ENCODE measurements at regions not wholly inside any gene's neighbourhood (a gene's known extent, or its start where the extent isn't known, plus 50 kb on each side); places are given as distances from the start of the nearest gene placed in this dataset.

GRCh38 chr16:7124701-7125100, 207.9 kb upstream of the RBFOX1 start:
- FAIRE-seq (no peak), DNase-seq (ENCODE audit: insufficient read length) (no peak)
- TF ChIP-seq TAF1 (IDR thresholded peaks at IDR 0.05; ENCODE audit: borderline replicate concordance, low read depth, low read length) (no peak), POLR2AphosphoS5 (IDR thresholded peaks at IDR 0.05; ENCODE audit: low read depth, low read length) (no peak), POLR2A (IDR thresholded peaks at IDR 0.05; ENCODE audit: low read depth, low read length) (no peak)

- FAIRE-seq (no peak), DNase-seq (ENCODE audit: insufficient read length) (no peak)
- TF ChIP-seq POLR2A (IDR thresholded peaks at IDR 0.05; ENCODE audit: low read depth, low read length) (no peak), POLR2AphosphoS5 (IDR thresholded peaks at IDR 0.05; ENCODE audit: low read depth, low read length) (no peak), TAF1 (IDR thresholded peaks at IDR 0.05; ENCODE audit: borderline replicate concordance, low read depth, low read length) (no peak)
Observed at GRCh38 chr16:7124242-7124641, 208.4 kb upstream of the RBFOX1 start.

DNA sequence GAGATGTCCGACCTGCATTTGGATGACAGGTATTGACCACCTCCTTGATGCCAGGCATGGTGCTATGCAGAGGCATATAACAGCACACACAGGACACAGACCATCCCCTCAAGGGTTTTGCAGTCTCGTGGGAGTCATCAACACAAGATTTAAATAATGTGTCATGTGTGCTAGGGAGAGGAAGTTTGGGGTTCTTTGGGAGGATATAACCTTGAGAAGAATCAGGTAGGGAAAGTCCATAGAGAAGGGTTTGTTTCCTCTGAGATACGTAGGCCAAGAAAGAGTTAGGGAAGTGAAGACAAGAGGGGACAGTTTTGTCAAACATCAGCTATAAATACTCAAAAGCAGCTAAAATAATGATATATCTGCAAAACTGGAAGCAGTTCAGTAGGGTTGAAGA, 215.9 kb upstream of the RBFOX1 start:
- FAIRE-seq (no peak), DNase-seq (ENCODE audit: insufficient read length) (no peak)
- no peak for TF ChIP-seq POLR2A (IDR thresholded peaks at IDR 0.05; ENCODE audit: low read depth, low read length)
- TF ChIP-seq POLR2AphosphoS5 (IDR thresholded peaks at IDR 0.05; ENCODE audit: low read depth, low read length), result no peak
- no peak for TF ChIP-seq TAF1 (IDR thresholded peaks at IDR 0.05; ENCODE audit: borderline replicate concordance, low read depth, low read length)

- TF ChIP-seq TAF1 (IDR thresholded peaks at IDR 0.05; ENCODE audit: borderline replicate concordance, low read depth, low read length), result no peak
- no peak for TF ChIP-seq POLR2A (IDR thresholded peaks at IDR 0.05; ENCODE audit: low read depth, low read length)
- no peak for DNase-seq (ENCODE audit: insufficient read length)
- no peak for FAIRE-seq
Observed at GRCh38 chr16:7115898-7116297, 216.7 kb upstream of the RBFOX1 start.

DNA sequence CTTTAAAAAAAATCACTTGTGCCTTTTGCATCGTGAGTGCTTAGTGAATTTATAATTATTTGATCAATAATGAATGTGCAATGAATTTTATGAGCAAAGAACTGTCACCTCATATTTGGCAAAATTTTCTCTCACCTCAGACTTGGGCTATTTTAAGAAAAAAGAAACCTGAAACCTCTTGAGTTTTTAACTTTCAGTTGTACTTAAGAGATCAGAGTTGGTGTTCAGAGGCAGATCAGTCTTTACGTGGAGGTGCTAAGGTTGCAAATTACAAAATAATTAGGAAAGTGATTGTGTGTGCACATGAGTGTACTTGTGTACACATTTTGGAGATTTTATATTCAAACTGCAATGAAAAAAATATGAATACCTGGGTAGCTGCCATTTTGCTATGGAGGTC, 218.7 kb upstream of the RBFOX1 start:
- TF ChIP-seq POLR2AphosphoS5 (IDR thresholded peaks at IDR 0.05; ENCODE audit: low read depth, low read length) (no peak), TAF1 (IDR thresholded peaks at IDR 0.05; ENCODE audit: borderline replicate concordance, low read depth, low read length) (no peak), POLR2A (IDR thresholded peaks at IDR 0.05; ENCODE audit: low read depth, low read length) (no peak)
- FAIRE-seq, result no peak

GRCh38 chr16:7113395-7113794, 219.2 kb upstream of the RBFOX1 start:
- no peak for FAIRE-seq
- no peak for TF ChIP-seq POLR2AphosphoS5 (IDR thresholded peaks at IDR 0.05; ENCODE audit: low read depth, low read length)
- no peak for TF ChIP-seq POLR2A (IDR thresholded peaks at IDR 0.05; ENCODE audit: low read depth, low read length)
- no peak for TF ChIP-seq TAF1 (IDR thresholded peaks at IDR 0.05; ENCODE audit: borderline replicate concordance, low read depth, low read length)
- no peak for DNase-seq (ENCODE audit: insufficient read length)

More for the DNA sequence above, 218.7 kb upstream of the RBFOX1 start:
- DNase-seq (ENCODE audit: insufficient read length), result no peak

GRCh38 chr16:7111265-7111664, 221.4 kb upstream of the RBFOX1 start:
- no peak for FAIRE-seq
- DNase-seq (ENCODE audit: insufficient read length), result no peak
- TF ChIP-seq POLR2A (IDR thresholded peaks at IDR 0.05; ENCODE audit: low read depth, low read length), result no peak
- TF ChIP-seq POLR2AphosphoS5 (IDR thresholded peaks at IDR 0.05; ENCODE audit: low read depth, low read length), result no peak
- no peak for TF ChIP-seq TAF1 (IDR thresholded peaks at IDR 0.05; ENCODE audit: borderline replicate concordance, low read depth, low read length)

DNA sequence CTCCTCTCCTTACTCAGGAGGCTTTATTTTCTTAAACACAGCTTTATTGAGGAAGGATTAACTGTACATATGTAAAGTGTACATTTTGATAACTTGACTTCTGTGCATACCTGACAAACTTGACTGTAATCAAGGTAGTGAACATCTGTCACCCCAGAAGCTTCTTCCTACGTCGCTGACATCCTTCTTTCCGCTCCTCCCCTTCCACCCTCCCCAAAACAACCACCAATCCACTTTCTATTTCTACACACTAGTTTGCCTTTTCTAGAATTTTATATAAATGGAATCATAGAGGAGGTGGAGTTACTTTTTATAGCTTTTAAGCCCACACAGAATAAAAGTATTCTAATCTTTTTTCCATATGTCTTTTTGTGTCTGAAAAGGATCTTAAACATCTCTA, 225.2 kb upstream of the RBFOX1 start:
- TF ChIP-seq POLR2A (IDR thresholded peaks at IDR 0.05; ENCODE audit: low read depth, low read length) (no peak), POLR2AphosphoS5 (IDR thresholded peaks at IDR 0.05; ENCODE audit: low read depth, low read length) (no peak), TAF1 (IDR thresholded peaks at IDR 0.05; ENCODE audit: borderline replicate concordance, low read depth, low read length) (no peak)
- FAIRE-seq (no peak), DNase-seq (ENCODE audit: insufficient read length) (no peak)

- DNase-seq (ENCODE audit: insufficient read length) (no peak), FAIRE-seq (no peak)
- TF ChIP-seq POLR2A (IDR thresholded peaks at IDR 0.05; ENCODE audit: low read depth, low read length) (no peak), TAF1 (IDR thresholded peaks at IDR 0.05; ENCODE audit: borderline replicate concordance, low read depth, low read length) (no peak), POLR2AphosphoS5 (IDR thresholded peaks at IDR 0.05; ENCODE audit: low read depth, low read length) (no peak)
Observed at GRCh38 chr16:7103056-7103455, 229.6 kb upstream of the RBFOX1 start.

- DNase-seq (ENCODE audit: insufficient read length) (no peak), FAIRE-seq (no peak)
- TF ChIP-seq TAF1 (IDR thresholded peaks at IDR 0.05; ENCODE audit: borderline replicate concordance, low read depth, low read length) (no peak), POLR2A (IDR thresholded peaks at IDR 0.05; ENCODE audit: low read depth, low read length) (no peak), POLR2AphosphoS5 (IDR thresholded peaks at IDR 0.05; ENCODE audit: low read depth, low read length) (no peak)
Observed at GRCh38 chr16:7101054-7101453, 231.6 kb upstream of the RBFOX1 start.

GRCh38 chr16:7097518-7097917, 235.1 kb upstream of the RBFOX1 start:
- TF ChIP-seq POLR2AphosphoS5 (IDR thresholded peaks at IDR 0.05; ENCODE audit: low read depth, low read length) (no peak), TAF1 (IDR thresholded peaks at IDR 0.05; ENCODE audit: borderline replicate concordance, low read depth, low read length) (no peak), POLR2A (IDR thresholded peaks at IDR 0.05; ENCODE audit: low read depth, low read length) (no peak)
- FAIRE-seq (no peak), DNase-seq (ENCODE audit: insufficient read length) (no peak)

DNA sequence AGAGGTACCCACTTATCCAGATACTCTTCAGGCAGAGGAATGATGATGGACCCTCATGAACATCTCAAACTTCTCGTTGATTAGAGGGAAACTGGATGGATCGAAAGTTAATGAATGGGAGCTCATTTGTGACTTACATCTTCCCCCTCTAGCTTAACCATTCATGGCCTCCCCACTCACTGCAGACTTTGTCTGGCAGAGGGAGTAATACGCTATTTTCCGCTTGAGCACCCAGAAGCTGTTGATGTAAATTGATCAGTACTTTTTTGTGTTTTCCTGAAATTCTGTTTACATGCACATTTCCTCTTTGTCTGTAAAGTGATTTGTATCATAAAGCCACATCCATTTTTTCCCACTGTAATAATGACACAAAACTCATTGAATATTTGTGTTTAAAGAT, 239.1 kb upstream of the RBFOX1 start:
- FAIRE-seq (no peak), DNase-seq (ENCODE audit: insufficient read length) (no peak)
- TF ChIP-seq POLR2AphosphoS5 (IDR thresholded peaks at IDR 0.05; ENCODE audit: low read depth, low read length) (no peak), POLR2A (IDR thresholded peaks at IDR 0.05; ENCODE audit: low read depth, low read length) (no peak), TAF1 (IDR thresholded peaks at IDR 0.05; ENCODE audit: borderline replicate concordance, low read depth, low read length) (no peak)

DNA sequence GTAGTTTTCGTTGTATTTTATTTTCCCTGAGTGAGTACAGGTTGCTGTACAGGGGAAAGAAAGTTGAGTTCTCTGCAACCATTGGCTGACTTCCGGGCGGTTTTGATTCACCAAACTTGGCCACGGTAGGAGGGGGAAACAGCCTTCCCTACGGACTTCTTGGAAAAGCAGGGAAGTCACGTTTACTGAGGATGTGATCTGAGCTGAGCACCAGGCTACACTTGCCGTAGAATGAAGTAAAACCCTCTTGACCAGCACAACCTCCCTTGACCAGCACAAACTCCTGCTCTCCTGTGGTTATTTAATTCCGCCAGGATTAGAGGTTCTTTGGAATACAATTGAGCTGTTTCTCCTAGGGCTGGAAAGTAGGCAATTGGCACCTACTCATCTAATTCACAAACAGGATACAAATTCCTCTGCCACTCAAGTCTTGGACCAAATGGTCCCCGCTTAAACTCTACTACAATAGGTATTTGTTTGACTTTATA, 242.0 kb upstream of the RBFOX1 start:
- no peak for FAIRE-seq
- no peak for TF ChIP-seq TAF1 (IDR thresholded peaks at IDR 0.05; ENCODE audit: borderline replicate concordance, low read depth, low read length)
- no peak for TF ChIP-seq POLR2AphosphoS5 (IDR thresholded peaks at IDR 0.05; ENCODE audit: low read depth, low read length)
- no peak for TF ChIP-seq POLR2A (IDR thresholded peaks at IDR 0.05; ENCODE audit: low read depth, low read length)
- DNase-seq (ENCODE audit: insufficient read length), result no peak

Measured in GM12892 (cell line).